ENCODE measurements at regions not wholly inside any gene's neighbourhood (a gene's known extent, or its start where the extent isn't known, plus 50 kb on each side); places are given as distances from the start of the nearest gene placed in this dataset.
"Not testable (repeated sequence)": the region's sequence is repeated elsewhere in the genome, so short reads cannot be mapped to it uniquely, and the experiment has no call there.

DNA sequence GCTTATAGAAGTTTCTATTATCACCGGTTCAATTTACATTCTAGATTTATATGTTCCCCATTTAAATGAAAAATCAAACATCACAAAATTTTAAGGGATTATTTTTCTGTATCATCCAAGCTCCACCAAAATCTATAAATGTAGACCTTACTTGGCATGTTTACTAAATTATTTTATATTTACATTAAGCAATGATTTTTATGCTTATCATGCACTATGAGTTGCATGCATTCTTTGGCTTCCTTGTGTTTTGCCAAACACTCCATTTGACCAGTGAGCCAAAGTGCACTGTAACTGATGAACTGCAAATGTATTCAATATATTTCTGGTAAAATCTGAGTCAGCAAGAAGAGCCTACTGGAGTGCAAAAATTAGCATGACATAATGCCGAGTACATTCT lies 595.5 kb upstream of the PCDH7 start:
- TF ChIP-seq, protein P1, sequence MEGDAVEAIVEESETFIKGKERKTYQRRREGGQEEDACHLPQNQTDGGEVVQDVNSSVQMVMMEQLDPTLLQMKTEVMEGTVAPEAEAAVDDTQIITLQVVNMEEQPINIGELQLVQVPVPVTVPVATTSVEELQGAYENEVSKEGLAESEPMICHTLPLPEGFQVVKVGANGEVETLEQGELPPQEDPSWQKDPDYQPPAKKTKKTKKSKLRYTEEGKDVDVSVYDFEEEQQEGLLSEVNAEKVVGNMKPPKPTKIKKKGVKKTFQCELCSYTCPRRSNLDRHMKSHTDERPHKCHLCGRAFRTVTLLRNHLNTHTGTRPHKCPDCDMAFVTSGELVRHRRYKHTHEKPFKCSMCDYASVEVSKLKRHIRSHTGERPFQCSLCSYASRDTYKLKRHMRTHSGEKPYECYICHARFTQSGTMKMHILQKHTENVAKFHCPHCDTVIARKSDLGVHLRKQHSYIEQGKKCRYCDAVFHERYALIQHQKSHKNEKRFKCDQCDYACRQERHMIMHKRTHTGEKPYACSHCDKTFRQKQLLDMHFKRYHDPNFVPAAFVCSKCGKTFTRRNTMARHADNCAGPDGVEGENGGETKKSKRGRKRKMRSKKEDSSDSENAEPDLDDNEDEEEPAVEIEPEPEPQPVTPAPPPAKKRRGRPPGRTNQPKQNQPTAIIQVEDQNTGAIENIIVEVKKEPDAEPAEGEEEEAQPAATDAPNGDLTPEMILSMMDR (conservative IDR thresholded peaks at IDR 0.05 in 1 of 2, IDR thresholded peaks at IDR 0.05 in 1 of 2; ENCODE audit: extremely low read depth in 1 of 2, insufficient read depth in 1 of 2, low read depth in 1 of 2, low read length in 2 of 2), result not testable (repeated sequence)
- not testable (repeated sequence) for TF ChIP-seq EZH2 (IDR thresholded peaks at IDR 0.05; ENCODE audit: borderline replicate concordance, low read length)

Measured in mammary epithelial cell (primary cell).